Brain microvascular endothelial cell (primary cell): ENCODE measurements at regions not wholly inside any gene's neighbourhood (a gene's known extent, or its start where the extent isn't known, plus 50 kb on each side); places are given as distances from the start of the nearest gene placed in this dataset.

Source experiments
- DNase-seq: peaks from one replicate; pipeline ENCODE4 v3.0.0-alpha.2; 2020
- H3K27ac ChIP-seq: fragments of 250-450 bp; sonication (Bioruptor Pico); 2 replicates; pipeline ENCODE4 v1.5.1; 2020; ENCODE audit warnings: mild to moderate bottlenecking, moderate library complexity
- H3K27me3 ChIP-seq: fragments of 250-450 bp; sonication (Bioruptor Pico); replicated peaks from 2 replicates; pipeline ENCODE4 v1.5.1; 2020; ENCODE audit warnings: mild to moderate bottlenecking
- H3K36me3 ChIP-seq: fragments of 250-450 bp; sonication (Bioruptor Pico); replicated peaks from 2 replicates; pipeline ENCODE4 v1.5.1; 2020; ENCODE audit warnings: mild to moderate bottlenecking
- H3K4me3 ChIP-seq: 2 replicates; pipeline ENCODE4 v1.5.1; 2011; ENCODE audit warnings: low read depth, mild to moderate bottlenecking, control low read depth, low read length, moderate library complexity
- CTCF ChIP-seq: IDR thresholded peaks from 2 replicates; pipeline ENCODE4 v1.5.1; 2011; ENCODE audit warnings: low read depth, mild to moderate bottlenecking, moderate library complexity, low read length, control low read depth, inconsistent platforms; ENCODE audit errors: missing control alignments
- in situ Hi-C: cut with HindIII; loops from 2 replicates; pipeline ENCODE4 v1.10.0; 2017; ENCODE audit warnings: low sequenced_read_pairs, low pct_ligation_motif_present

GRCh38 chr2:155393406-155393805, 694.9 kb downstream of the KCNJ3 start:
- Histone ChIP-seq H3K4me3 (no peak overlapping the region), H3K36me3 (no peaks in the 10 kb centered on the region), H3K27me3 (no peaks in the 10 kb centered on the region), H3K27ac (no peak overlapping the region)
- DNase-seq = no peak
- TF ChIP-seq CTCF = no peak
- in situ Hi-C loops = no loop called here

- Histone ChIP-seq H3K36me3 (no peaks in the 10 kb centered on the region), H3K27me3 (no peaks in the 10 kb centered on the region), H3K27ac (no peak overlapping the region), H3K4me3 (no peak overlapping the region)
- DNase-seq = no peak
- in situ Hi-C loops = no loop called here
- no peak for TF ChIP-seq CTCF
These were observed 693.2 kb downstream of the KCNJ3 start for GRCh38 chr2:155391613-155392130.

GRCh38 chr2:155389224-155389623, 690.7 kb downstream of the KCNJ3 start:
- TF ChIP-seq CTCF = no peak
- Histone ChIP-seq H3K36me3 (no peaks in the 10 kb centered on the region), H3K4me3 (no peak overlapping the region), H3K27me3 (no peaks in the 10 kb centered on the region), H3K27ac (no peak overlapping the region)
- in situ Hi-C loops = no loop called here
- no peak for DNase-seq

- TF ChIP-seq CTCF = no peak
- in situ Hi-C loops = no loop called here
- no peak overlapping the region for H3K4me3 ChIP-seq
- H3K27me3 ChIP-seq = no peaks in the 10 kb centered on the region
- DNase-seq = no peak
- H3K36me3 ChIP-seq = no peaks in the 10 kb centered on the region
- no peak overlapping the region for H3K27ac ChIP-seq
These were observed 686.1 kb downstream of the KCNJ3 start for GRCh38 chr2:155384555-155385123.

- Histone ChIP-seq H3K36me3 (no peaks in the 10 kb centered on the region), H3K27me3 (no peaks in the 10 kb centered on the region), H3K4me3 (no peak overlapping the region), H3K27ac (no peak overlapping the region)
- TF ChIP-seq CTCF = no peak
- no peak for DNase-seq
- in situ Hi-C loops = no loop called here
These were observed 684.3 kb downstream of the KCNJ3 start for GRCh38 chr2:155382776-155383175.

- Histone ChIP-seq H3K27me3 (no peaks in the 10 kb centered on the region), H3K36me3 (no peaks in the 10 kb centered on the region), H3K4me3 (no peak overlapping the region), H3K27ac (no peak overlapping the region)
- TF ChIP-seq CTCF = no peak
- in situ Hi-C loops = no loop called here
- DNase-seq = no peak
These were observed 682.9 kb downstream of the KCNJ3 start for GRCh38 chr2:155381436-155381835.
